Prostate gland (tissue), 2 donors: ENCODE measurements at regions not wholly inside any gene's neighbourhood (a gene's known extent, or its start where the extent isn't known, plus 50 kb on each side); places are given as distances from the start of the nearest gene placed in this dataset.

ENCODE experiments used
- POLR2AphosphoS5 ChIP-seq: sonication (generic); formaldehyde crosslinking; IDR thresholded peaks from one replicate; pipeline ENCODE4 v1.6.1; 2017; ENCODE audit warnings: antibody characterized with exemption
- TF ChIP-seq, protein P1 (sequence below), 4 experiments: fragments of 200-600 bp in 2 of 4; fragments of 450-650 bp in 2 of 4; sonication (generic) in 2 of 4; IDR thresholded peaks; 1 replicate in 3 of 4; 2 replicates in 1 of 4; pipeline ENCODE4 v1.5.1; 2016 to 2019; ENCODE audit warnings: antibody characterized with exemption in 4 of 4, mild to moderate bottlenecking in 2 of 4, moderate library complexity in 2 of 4

DNA sequence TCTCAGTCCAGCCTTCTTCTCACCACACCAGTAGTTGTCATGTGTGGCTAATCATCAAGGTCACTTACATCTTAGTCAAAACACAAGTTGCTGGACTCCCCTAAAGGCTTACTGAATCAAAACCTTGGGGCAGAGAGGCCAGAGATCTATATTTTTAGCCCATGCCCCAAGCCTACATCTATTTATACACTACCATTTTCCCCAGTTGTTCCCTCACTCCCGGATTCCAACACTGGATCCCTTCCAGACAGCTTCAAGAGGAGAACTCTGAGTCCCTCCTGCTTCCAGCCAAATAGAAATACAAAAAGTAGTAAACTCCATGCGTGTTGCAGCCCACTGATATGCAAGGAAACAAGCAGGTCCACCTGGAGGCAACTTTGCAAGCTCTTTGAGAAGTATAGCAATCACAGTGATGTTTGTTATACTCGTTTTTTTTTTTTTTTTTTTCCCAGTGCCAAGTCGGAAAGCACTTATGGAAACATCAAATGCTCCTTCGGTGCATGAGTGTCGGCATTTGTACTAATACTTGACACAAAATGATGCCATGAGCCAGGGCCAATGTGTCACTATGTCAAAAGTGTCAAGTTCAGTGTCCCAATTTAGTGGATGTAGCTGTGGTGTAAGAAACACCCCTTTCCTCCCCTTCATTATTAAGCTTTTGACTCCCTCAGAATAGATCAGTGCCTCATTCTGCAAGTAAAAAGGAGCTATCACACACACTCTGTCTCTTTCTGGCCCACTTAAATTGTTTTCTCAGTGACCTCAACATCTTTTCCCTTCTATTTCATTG lies 594.2 kb upstream of the SGCD start:
- TF ChIP-seq, protein P1, sequence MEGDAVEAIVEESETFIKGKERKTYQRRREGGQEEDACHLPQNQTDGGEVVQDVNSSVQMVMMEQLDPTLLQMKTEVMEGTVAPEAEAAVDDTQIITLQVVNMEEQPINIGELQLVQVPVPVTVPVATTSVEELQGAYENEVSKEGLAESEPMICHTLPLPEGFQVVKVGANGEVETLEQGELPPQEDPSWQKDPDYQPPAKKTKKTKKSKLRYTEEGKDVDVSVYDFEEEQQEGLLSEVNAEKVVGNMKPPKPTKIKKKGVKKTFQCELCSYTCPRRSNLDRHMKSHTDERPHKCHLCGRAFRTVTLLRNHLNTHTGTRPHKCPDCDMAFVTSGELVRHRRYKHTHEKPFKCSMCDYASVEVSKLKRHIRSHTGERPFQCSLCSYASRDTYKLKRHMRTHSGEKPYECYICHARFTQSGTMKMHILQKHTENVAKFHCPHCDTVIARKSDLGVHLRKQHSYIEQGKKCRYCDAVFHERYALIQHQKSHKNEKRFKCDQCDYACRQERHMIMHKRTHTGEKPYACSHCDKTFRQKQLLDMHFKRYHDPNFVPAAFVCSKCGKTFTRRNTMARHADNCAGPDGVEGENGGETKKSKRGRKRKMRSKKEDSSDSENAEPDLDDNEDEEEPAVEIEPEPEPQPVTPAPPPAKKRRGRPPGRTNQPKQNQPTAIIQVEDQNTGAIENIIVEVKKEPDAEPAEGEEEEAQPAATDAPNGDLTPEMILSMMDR (IDR thresholded peaks at IDR 0.05), result no peak
- TF ChIP-seq POLR2AphosphoS5, result no peak
